Upper lobe of right lung (tissue), 1 donor: ENCODE measurements at regions not wholly inside any gene's neighbourhood (a gene's known extent, or its start where the extent isn't known, plus 50 kb on each side); places are given as distances from the start of the nearest gene placed in this dataset.

Experiments
- ATAC-seq: fragments of 200-7000 bp; cut with Tn5 transposase; one replicate; pipeline ENCODE4 v1.9.1; 2020; ENCODE audit warnings: mild to moderate bottlenecking, moderate library complexity
- DNase-seq: peaks from one replicate; pipeline ENCODE4 v3.0.0-alpha.2; 2020
- H3K27ac ChIP-seq: fragments of 200-600 bp; one replicate; pipeline ENCODE4 v1.8.0; 2022
- H3K27me3 ChIP-seq: fragments of 200-600 bp; one replicate; pipeline ENCODE4 v1.8.0; 2022; ENCODE audit warnings: mild to moderate bottlenecking
- H3K36me3 ChIP-seq: fragments of 200-600 bp; one replicate; pipeline ENCODE4 v1.8.0; 2022
- H3K4me1 ChIP-seq: fragments of 200-600 bp; one replicate; pipeline ENCODE4 v1.8.0; 2022
- H3K4me3 ChIP-seq: fragments of 200-600 bp; one replicate; pipeline ENCODE4 v1.8.0; 2022; ENCODE audit warnings: mild to moderate bottlenecking
- H3K9me3 ChIP-seq: fragments of 200-600 bp; one replicate; pipeline ENCODE4 v1.8.0; 2022
- CTCF ChIP-seq: fragments of 200-600 bp; IDR thresholded peaks from one replicate; pipeline ENCODE4 v1.8.0; 2022; ENCODE audit warnings: antibody characterized with exemption
- intact Hi-C: fragments of 100-400 bp; cut with DNase I; formaldehyde crosslinking; loops from one replicate; pipeline ENCODE4 v1.11.0; 2022
- donor health status: DM: no; HTN: yes; CAD: no; lungs with severe emphysema.

DNA sequence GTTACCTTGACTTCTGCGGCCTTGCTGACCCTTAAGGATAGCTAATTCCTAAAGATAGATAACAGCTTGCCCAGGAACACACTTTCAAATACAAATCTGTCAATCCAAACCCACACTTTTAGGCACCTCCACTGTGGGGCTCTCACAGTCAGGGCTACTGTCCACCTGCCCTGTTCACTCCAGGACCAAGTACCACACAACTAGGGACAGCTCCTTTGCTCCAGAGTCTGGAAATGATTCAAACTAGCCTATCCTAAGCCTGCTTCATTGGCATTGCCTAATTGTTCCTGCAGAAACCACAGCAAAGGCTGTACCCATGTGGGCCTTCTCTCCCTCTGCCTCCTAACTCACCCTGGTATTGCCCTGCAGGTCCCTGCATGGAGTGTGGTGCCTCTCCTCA is 538.9 kb upstream of the IGFBP3 start:
- no peak overlapping the region for H3K27ac ChIP-seq
- H3K9me3 ChIP-seq, result no peaks in the 10 kb centered on the region
- no peaks in the 10 kb centered on the region for H3K27me3 ChIP-seq
- TF ChIP-seq CTCF, result no peak
- no peaks in the 10 kb centered on the region for H3K36me3 ChIP-seq
- intact Hi-C loops, result no loop called here
- H3K4me1 ChIP-seq, result no peaks in the 10 kb centered on the region
- ATAC-seq, result no peak
- DNase-seq, result no peak
- no peak overlapping the region for H3K4me3 ChIP-seq

- Histone ChIP-seq H3K4me3 (no peak overlapping the region), H3K9me3 (no peaks in the 10 kb centered on the region), H3K27ac (no peak overlapping the region), H3K27me3 (no peaks in the 10 kb centered on the region), H3K4me1 (no peaks in the 10 kb centered on the region), H3K36me3 (no peaks in the 10 kb centered on the region)
- TF ChIP-seq CTCF, result no peak
- no peak for DNase-seq
- intact Hi-C loops, result no loop called here
- ATAC-seq, result no peak
Measured at GRCh38 chr7:46454816-46455215, 533.7 kb upstream of the IGFBP3 start.

GRCh38 chr7:46452561-46453135 is 531.6 kb upstream of the IGFBP3 start:
- Histone ChIP-seq H3K27me3 (no peaks in the 10 kb centered on the region), H3K36me3 (no peaks in the 10 kb centered on the region), H3K4me3 (no peak overlapping the region), H3K9me3 (no peaks in the 10 kb centered on the region), H3K4me1 (no peaks in the 10 kb centered on the region), H3K27ac (no peak overlapping the region)
- intact Hi-C loops, result no loop called here
- ATAC-seq (no peak), DNase-seq (no peak)
- TF ChIP-seq CTCF, result no peak

- Histone ChIP-seq H3K4me1 (no peaks in the 10 kb centered on the region), H3K9me3 (no peaks in the 10 kb centered on the region), H3K27ac (no peak overlapping the region), H3K36me3 (no peaks in the 10 kb centered on the region), H3K27me3 (no peaks in the 10 kb centered on the region), H3K4me3 (no peak overlapping the region)
- DNase-seq (no peak), ATAC-seq (no peak)
- intact Hi-C loops, result no loop called here
- no peak for TF ChIP-seq CTCF
Measured at GRCh38 chr7:46451846-46452245, 530.8 kb upstream of the IGFBP3 start.

- Histone ChIP-seq H3K27me3 (no peaks in the 10 kb centered on the region), H3K36me3 (no peaks in the 10 kb centered on the region), H3K4me3 (no peak overlapping the region), H3K9me3 (no peaks in the 10 kb centered on the region), H3K27ac (no peak overlapping the region), H3K4me1 (no peaks in the 10 kb centered on the region)
- intact Hi-C loops, result no loop called here
- ATAC-seq (no peak), DNase-seq (no peak)
- TF ChIP-seq CTCF, result no peak
Measured at GRCh38 chr7:46450886-46451285, 529.8 kb upstream of the IGFBP3 start.

DNA sequence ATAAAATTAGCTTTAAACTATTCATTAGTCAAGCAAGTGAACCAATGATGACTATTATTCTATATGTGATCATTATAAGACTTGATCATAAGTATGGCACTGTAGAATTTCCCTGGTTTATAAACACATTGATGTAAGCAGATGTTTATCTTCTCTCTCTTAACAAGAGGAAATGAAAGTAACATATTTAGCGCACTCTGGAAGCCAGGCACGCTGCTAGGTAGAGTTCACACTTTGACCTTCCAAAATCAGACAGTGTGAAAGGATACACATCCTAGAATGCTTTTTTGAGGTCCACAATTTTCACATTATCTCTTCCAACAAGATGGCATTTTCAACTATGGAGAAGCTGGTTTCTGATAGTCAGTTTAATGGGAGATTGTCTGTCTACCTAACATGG is 529.4 kb upstream of the IGFBP3 start:
- no peak for DNase-seq
- no peak for TF ChIP-seq CTCF
- H3K4me3 ChIP-seq, result no peak overlapping the region
- ATAC-seq, result no peak
- no peaks in the 10 kb centered on the region for H3K27me3 ChIP-seq
- no peaks in the 10 kb centered on the region for H3K4me1 ChIP-seq
- no peaks in the 10 kb centered on the region for H3K9me3 ChIP-seq
- intact Hi-C loops, result no loop called here
- H3K27ac ChIP-seq, result no peak overlapping the region
- H3K36me3 ChIP-seq, result no peaks in the 10 kb centered on the region
